Smooth muscle cell (in vitro differentiated cells): ENCODE measurements at regions not wholly inside any gene's neighbourhood (a gene's known extent, or its start where the extent isn't known, plus 50 kb on each side); places are given as distances from the start of the nearest gene placed in this dataset.
"Not testable (repeated sequence)": the region's sequence is repeated elsewhere in the genome, so short reads cannot be mapped to it uniquely, and the experiment has no call there.

Source experiments
- DNase-seq: peaks from one replicate; lab custom pipeline; 2025; ENCODE audit not compliant: unreplicated experiment; lab: John Stamatoyannopoulos, UW
- H2AFZ ChIP-seq: fragments of 200-600 bp; sonication (generic); 2 replicates; pipeline ENCODE4 v1.6.0; 2016; ENCODE audit warnings: antibody characterized with exemption, low read depth, mild to moderate bottlenecking
- H3F3A ChIP-seq: fragments of 200-600 bp; sonication (generic); 2 replicates; pipeline ENCODE4 v1.6.0; 2017; ENCODE audit warnings: antibody characterized with exemption, low read depth
- H3K27ac ChIP-seq: fragments of 200-600 bp; sonication (generic); 2 replicates; pipeline ENCODE4 v1.5.1; 2016; ENCODE audit warnings: low read depth, mild to moderate bottlenecking
- H3K27me3 ChIP-seq: fragments of 200-600 bp; sonication (generic); 2 replicates; pipeline ENCODE4 v1.6.1; 2016; ENCODE audit warnings: low read depth, mild to moderate bottlenecking
- H3K36me3 ChIP-seq: fragments of 200-600 bp; sonication (generic); 2 replicates; pipeline ENCODE4 v1.5.1; 2016; ENCODE audit warnings: low read depth
- H3K4me1 ChIP-seq: fragments of 200-600 bp; sonication (generic); 2 replicates; pipeline ENCODE4 v1.5.1; 2016; ENCODE audit warnings: low read depth
- H3K4me2 ChIP-seq: fragments of 200-600 bp; sonication (generic); 2 replicates; pipeline ENCODE4 v1.6.0; 2016; ENCODE audit warnings: mild to moderate bottlenecking
- H3K4me3 ChIP-seq: fragments of 200-600 bp; sonication (generic); 2 replicates; pipeline ENCODE4 v1.5.1; 2016; ENCODE audit warnings: mild to moderate bottlenecking
- H3K79me2 ChIP-seq: fragments of 200-600 bp; sonication (generic); 2 replicates; pipeline ENCODE4 v1.6.0; 2016; ENCODE audit warnings: low read depth, mild to moderate bottlenecking
- H3K9ac ChIP-seq: fragments of 200-600 bp; sonication (generic); 2 replicates; pipeline ENCODE4 v1.6.0; 2016; ENCODE audit warnings: low read depth
- H3K9me3 ChIP-seq: fragments of 200-600 bp; sonication (generic); replicated peaks from 2 replicates; pipeline ENCODE4 v1.5.1; 2016; ENCODE audit warnings: low read depth
- H4K20me1 ChIP-seq: fragments of 200-600 bp; sonication (generic); 2 replicates; pipeline ENCODE4 v1.6.0; 2016; ENCODE audit warnings: low read depth
- WGBS: methylation state at CpG from one replicate; pipeline ENCODE4 v1.1.7; 2016; ENCODE audit warnings: low lambda C conversion rate; 5-methylcytosine and 5-hydroxymethylcytosine counted together
- TF ChIP-seq, protein P1 (sequence below): fragments of 200-600 bp; sonication (generic); IDR thresholded peaks from 2 replicates; pipeline ENCODE4 v1.5.1; 2017; ENCODE audit warnings: borderline replicate concordance, mild to moderate bottlenecking, antibody characterized with exemption; ENCODE audit not compliant: insufficient read depth, poor library complexity, severe bottlenecking

DNA sequence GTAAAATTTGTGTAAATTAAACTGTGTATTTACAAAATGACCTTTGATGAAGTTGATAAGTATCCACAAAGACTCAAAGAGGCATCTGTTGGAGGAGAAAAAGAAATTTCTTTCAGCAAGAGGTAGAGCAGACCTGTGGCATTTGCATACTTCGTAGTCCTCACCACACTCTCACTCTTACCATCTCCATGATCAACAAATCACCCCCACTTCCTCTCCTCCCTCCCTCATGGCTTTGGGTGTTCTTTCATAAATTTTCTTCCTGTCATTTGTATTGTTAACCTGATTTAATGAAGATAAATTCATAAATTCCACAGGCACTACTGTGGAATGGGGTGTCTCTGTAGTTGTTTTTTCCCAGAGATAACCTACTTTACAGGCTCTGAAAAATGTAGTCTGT, 366.5 kb downstream of the ZNF674 start:
- Histone ChIP-seq H3F3A (no peaks in the 10 kb centered on the region), H3K9me3 (no peaks in the 10 kb centered on the region), H2AFZ (no peak overlapping the region), H3K27ac (no peak overlapping the region), H4K20me1 (no peaks in the 10 kb centered on the region), H3K9ac (no peak overlapping the region), H3K4me3 (no peak overlapping the region), H3K27me3 (no peaks in the 10 kb centered on the region), H3K4me2 (no peak overlapping the region), H3K4me1 (no peaks in the 10 kb centered on the region), H3K79me2 (no peaks in the 10 kb centered on the region), H3K36me3 (no peaks in the 10 kb centered on the region)
- 46% methylated on average over 1 of the region's 1 CpG for WGBS
- TF ChIP-seq, protein P1, sequence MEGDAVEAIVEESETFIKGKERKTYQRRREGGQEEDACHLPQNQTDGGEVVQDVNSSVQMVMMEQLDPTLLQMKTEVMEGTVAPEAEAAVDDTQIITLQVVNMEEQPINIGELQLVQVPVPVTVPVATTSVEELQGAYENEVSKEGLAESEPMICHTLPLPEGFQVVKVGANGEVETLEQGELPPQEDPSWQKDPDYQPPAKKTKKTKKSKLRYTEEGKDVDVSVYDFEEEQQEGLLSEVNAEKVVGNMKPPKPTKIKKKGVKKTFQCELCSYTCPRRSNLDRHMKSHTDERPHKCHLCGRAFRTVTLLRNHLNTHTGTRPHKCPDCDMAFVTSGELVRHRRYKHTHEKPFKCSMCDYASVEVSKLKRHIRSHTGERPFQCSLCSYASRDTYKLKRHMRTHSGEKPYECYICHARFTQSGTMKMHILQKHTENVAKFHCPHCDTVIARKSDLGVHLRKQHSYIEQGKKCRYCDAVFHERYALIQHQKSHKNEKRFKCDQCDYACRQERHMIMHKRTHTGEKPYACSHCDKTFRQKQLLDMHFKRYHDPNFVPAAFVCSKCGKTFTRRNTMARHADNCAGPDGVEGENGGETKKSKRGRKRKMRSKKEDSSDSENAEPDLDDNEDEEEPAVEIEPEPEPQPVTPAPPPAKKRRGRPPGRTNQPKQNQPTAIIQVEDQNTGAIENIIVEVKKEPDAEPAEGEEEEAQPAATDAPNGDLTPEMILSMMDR, result no peak
- DNase-seq, result no peak

DNA sequence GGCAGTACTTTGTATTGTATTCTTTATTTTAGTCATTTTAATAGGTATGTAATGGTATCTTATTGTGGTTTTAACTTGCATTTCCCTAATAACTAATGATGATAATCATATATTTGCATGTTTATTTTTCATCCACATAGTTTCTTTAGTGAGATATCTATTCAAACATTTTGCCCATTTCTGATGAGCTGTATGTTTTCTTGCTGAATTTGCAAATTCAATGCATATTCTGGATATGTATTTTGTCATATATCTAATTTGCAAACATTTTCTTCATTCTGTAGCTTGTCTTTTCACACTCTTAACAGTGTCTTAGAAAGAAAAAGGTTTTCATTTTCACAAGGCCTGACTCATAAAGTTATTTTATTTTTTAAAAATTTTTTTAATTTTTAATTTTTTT, 372.1 kb downstream of the ZNF674 start:
- Histone ChIP-seq H3K4me3 (no peak overlapping the region), H3F3A (no peaks in the 10 kb centered on the region), H2AFZ (no peak overlapping the region), H3K27me3 (no peaks in the 10 kb centered on the region), H3K9ac (no peak overlapping the region), H3K4me2 (no peak overlapping the region), H3K4me1 (no peaks in the 10 kb centered on the region), H3K36me3 (no peaks in the 10 kb centered on the region), H3K27ac (no peak overlapping the region), H3K79me2 (no peaks in the 10 kb centered on the region), H3K9me3 (no peaks in the 10 kb centered on the region), H4K20me1 (no peaks in the 10 kb centered on the region)
- TF ChIP-seq, protein P1, result no peak
- DNase-seq, result no peak

DNA sequence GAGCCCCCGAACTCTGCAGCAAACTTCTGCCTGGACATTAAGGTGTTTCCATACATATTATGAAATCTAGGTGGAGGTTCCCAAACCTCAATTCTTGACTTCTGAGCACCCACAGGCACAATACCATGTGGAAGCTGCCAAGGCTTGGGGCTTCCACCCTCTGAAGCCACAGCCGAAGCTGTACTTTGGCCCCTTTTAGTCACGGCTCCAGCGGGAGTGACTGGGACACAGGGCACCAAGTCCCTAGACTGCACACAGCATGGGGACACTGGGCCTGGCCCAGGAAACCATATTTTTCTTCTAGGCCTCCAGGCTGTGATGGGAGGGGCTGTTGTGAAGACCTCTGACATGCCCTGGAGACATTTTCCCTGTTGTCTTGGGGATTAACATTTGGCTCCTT, 373.8 kb downstream of the ZNF674 start:
- 91% methylated on average over 4 of the region's 4 CpGs for WGBS
- H3F3A ChIP-seq, H4K20me1 ChIP-seq: not testable (repeated sequence)

GRCh38 chrX:46169808-46170207, 375.4 kb downstream of the ZNF674 start:
- no peaks in the 10 kb centered on the region for H3K79me2 ChIP-seq
- H4K20me1 ChIP-seq, result no peaks in the 10 kb centered on the region
- H3K9ac ChIP-seq, result no peak overlapping the region
- H3K27ac ChIP-seq, result no peak overlapping the region
- H3K4me3 ChIP-seq, result no peak overlapping the region
- no peaks in the 10 kb centered on the region for H3K36me3 ChIP-seq
- H3K9me3 ChIP-seq, result no peaks in the 10 kb centered on the region
- no peaks in the 10 kb centered on the region for H3K4me1 ChIP-seq
- no peak for DNase-seq
- no peak overlapping the region for H3K4me2 ChIP-seq
- H3K27me3 ChIP-seq, result no peaks in the 10 kb centered on the region
- H3F3A ChIP-seq, result no peaks in the 10 kb centered on the region
- TF ChIP-seq, protein P1, result no peak
- H2AFZ ChIP-seq, result no peak overlapping the region
- WGBS, result 68% methylated on average over 3 of the region's 3 CpGs

More for the DNA sequence above, 373.8 kb downstream of the ZNF674 start:
- H3K27ac ChIP-seq, H3K9me3 ChIP-seq, H3K27me3 ChIP-seq, H3K9ac ChIP-seq, H2AFZ ChIP-seq, DNase-seq, H3K4me2 ChIP-seq, H3K79me2 ChIP-seq, H3K36me3 ChIP-seq, H3K4me3 ChIP-seq, H3K4me1 ChIP-seq: not testable (repeated sequence)
